GM18909 (cell line): ENCODE measurements at regions not wholly inside any gene's neighbourhood (a gene's known extent, or its start where the extent isn't known, plus 50 kb on each side); places are given as distances from the start of the nearest gene placed in this dataset.

ENCODE experiments used
- ATAC-seq: cut with Tn5 transposase; IDR thresholded peaks from one replicate; pipeline ENCODE4 v1.9.1; 2021; ENCODE audit warnings: mild to moderate bottlenecking; ENCODE audit not compliant: unreplicated experiment, poor library complexity

DNA sequence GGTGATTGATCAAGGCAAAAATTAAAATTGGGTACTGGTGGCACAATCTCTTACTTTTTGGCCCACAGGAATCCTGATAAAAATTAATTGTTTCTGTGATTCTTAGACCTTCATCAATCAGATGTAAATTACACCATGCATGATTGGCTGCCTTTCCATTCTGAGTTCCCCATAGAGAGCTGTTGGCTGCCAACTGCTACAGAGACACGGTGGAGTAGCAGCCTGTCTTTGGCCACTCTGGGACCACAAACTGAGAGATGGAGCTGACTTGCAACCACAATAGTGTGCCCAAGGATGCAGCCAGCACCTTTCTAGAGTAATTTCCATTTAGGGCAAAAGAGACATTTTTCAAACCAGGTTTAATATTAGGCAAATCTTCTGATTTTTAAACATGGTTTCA is 274.3 kb upstream of the MMS22L start:
- no peak for ATAC-seq

DNA sequence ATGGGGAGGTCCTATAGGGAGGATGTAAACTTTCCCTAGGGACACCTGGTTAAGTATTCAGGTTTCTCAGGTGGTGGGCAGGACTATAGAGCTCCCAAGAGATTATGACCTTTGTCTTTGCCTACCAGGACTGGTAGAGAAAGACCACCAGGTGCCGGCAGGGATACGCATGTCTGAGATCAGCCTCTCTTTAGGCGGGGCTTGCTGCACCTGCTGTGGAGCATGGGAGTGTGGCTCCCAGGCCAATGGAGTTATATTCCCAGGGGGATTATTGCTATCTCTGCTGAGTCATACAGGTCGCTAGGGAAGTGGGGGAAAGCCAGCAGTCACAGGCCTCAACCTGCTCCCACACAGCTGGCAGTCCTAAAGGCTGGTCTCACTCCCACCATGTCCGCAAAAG is 280.5 kb upstream of the MMS22L start:
- no peak for ATAC-seq

DNA sequence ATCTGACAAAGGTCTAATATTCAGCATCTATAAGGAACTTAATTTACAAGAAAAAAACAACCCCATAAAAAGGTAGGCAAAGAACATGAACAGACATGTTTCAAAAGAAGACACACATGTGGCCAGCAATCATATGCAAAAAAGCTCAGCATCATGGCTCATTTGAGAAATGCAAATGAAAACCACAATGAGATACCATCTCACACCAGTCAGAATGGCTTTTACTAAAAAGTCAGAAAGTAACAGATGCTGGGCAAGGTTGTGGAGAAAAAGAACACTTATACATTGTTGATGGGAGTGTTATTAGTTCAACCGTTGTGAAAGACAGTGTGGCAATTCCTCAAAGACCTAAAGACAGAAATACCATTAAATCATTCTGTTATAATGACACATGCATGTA is 289.9 kb upstream of the MMS22L start:
- peak; percentile 58 for ATAC-seq

DNA sequence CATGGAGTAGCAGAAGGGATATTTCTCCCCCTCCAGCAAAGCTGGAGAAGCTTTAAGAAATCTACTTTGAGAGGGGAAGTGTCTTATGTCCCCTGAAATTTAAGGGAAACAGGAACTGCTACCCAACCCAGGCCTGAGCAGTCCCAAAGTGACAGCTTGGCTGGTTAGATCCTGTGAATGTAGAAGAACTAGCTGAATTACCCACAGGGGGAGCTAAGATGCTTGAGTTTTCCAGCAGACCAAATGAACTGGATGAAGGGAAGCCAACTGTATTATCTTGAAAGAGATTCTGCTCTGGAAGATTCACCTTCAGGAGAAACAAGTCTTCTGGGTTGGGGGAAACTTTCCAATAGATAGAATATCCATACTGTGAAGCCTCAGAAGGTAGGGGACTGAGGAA is 303.3 kb upstream of the MMS22L start:
- ATAC-seq, result peak; percentile 61

DNA sequence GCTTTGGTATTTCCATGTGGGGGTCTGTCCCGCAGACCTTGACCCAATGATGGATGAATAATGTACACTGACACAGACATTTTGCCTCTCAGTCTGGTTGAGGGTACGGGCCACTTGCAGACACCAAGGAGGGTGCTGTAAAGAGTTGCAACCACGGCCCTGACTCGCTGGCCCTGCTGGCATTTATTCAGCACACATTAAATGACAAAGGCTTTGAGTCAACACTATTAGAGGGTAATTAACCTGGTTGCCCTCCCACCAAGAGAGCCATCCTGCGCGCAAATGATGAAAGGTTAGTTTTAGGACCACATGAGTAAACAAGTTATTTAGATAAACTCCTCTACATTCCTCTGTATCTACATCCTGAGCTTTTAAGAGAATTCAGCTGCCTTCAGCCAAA is 308.9 kb upstream of the MMS22L start:
- ATAC-seq, result no peak

DNA sequence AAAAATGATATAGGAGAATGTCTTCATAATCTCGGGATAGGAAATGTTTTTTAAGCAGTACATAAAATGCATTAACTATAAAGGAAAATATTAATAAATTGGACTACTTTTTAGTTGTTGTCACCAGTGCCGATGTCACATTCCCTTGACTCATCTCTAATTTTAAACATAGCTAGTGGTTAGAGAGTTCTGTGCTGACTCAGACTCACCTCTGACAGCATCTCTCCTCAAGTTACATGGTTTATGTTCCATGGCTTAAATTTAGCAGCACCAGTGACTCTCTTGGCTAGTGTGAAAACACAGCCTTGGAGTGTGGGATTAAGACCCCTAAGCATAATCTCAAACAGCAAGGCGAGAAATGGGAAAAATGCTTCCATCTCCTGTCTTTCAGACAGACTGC is 311.8 kb upstream of the MMS22L start:
- no peak for ATAC-seq

DNA sequence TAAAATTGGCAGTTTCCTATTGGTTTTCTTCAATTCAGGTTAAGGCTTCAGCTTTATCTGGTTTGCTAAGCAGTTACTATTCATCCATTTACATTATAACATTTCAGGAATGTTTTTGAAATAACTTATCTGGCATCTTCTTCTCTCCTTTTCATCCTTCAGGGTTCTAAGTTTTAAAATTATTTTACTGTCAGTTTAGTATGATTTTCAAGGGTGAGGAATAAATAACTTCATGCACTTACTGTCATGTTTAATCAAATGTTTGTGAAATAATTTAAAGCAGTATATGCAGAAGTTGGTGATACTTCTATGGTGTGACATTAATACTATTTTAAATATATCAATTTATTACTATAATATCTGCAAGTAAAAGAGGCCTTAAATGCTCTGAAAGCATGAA is 338.1 kb upstream of the MMS22L start:
- no peak for ATAC-seq

DNA sequence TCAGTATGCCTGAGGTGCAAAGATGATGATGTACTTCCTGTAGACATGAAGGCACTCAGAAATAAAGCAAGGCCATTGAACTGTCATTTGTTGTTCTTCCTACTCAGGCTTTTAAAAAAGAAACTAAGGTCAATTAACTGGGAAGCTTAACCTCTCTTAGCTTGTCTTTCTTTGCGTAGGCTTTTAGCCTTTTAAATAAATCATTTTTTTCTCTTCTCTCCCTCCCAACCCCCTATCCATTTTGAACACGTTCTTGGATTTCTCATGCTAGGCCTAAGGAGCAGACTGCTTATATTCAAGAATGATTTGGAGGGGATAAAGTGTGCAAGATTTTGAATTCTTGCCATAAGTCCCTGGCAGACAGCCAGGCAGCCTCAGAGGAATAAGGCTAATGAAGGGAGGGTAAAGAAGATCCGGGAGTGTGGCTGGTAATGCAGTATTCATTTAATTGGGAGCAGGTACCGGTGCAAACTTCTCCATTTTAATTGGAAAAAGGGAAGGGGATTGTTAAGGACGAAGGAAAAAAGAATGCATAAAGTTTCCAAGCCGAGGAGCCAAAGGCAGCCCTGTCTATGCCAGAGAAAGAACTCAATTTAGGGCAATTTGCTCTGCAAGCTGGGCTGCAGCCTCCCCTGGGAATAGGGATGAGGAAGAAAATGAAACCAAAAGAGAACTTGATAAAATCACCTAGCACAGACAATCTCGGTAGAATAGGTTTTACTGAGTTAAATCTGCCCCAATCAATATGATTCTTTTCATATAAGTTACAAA is 343.8 kb upstream of the MMS22L start:
- ATAC-seq, result no peak

DNA sequence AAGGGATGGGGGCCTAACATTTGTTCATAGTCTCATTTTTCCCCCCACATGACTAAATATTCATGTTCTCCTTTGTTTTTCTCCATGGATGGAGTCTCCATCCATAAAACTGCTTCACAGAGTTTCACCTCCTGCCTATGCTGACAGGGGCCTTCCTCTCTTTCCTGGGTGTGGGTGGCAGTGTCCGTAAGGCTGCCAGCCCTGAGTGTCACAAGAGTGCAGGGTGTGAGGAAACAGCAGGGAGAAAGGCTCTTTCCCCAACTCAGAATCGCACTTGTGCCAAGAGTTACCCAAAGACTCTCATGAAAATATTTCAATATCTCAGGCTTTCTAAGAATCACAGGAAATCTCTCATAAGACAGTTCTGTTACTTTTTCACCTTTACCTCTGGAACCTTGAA is 346.2 kb upstream of the MMS22L start:
- no peak for ATAC-seq

DNA sequence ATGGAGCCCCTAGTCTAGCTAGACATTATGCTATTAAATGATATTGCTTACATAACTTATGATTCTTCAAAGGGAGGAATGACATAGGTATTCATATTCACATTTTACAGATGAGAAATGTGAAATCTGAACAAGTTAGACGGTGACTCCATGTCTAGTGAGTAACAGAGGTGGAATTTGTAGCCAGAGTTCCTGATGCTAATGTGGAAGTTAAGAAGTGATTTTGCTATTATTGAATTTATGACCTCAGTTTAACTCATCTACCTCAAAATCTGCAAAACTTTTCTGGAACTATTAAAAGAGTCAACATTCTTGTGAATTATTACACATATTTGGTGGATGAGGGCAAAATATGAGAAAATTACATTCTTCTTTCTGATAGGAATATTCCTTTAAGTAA is 347.6 kb upstream of the MMS22L start:
- ATAC-seq, result no peak

DNA sequence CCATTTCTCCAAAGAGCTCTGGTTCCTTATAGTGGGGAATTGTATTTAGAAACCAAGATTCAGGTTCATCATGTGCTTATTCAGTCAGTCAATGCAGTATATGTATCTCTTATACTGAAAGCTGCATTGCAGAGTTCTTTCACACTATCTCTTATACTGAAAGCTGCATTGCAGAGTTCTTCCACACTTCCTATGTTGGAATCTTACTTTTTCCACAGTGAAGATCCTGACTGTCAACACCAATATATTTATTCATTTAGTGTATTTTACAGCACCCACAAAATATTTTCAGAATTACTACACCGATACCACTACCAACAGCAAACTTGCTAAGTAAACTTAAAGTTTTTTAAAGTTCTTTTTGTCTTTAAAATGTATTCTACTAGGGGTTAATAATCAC is 349.3 kb upstream of the MMS22L start:
- no peak for ATAC-seq

DNA sequence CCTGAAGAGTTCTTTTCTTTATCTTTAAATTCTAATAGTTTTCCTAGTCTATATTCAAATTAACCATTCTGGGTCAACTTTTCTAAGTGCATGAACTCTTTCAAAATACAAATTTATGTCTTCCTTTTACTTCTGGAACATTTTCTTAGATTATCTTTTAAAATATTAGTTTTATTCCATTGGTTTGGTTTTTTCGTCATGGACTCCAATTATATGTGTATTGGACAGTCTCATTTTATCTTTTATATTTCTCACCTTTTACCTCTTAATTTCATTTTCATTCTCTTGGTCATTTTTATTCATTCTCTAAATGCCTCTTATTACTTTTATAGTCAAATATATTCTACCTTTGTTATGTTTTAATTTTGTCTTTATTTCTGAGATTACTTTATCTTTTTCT is 356.7 kb upstream of the MMS22L start:
- no peak for ATAC-seq

DNA sequence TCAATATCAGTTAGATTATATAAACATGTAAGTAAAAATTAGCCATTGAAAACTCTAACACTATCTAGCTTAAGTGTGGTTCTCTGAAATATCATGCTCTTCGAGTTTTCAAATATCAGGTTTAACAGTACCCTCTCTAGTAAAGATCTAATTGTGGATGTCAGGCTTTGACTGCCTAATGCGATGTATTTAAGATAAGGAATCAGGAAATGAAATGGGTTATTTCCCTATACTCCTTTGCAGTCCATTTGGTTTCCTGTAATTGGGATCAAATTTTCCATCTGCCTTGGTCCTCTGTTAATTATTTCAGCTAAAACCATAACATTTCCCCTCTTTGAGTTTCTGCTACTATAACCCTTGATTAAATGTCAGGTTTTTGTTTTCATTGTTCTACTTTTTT is 361.3 kb upstream of the MMS22L start:
- ATAC-seq, result no peak

DNA sequence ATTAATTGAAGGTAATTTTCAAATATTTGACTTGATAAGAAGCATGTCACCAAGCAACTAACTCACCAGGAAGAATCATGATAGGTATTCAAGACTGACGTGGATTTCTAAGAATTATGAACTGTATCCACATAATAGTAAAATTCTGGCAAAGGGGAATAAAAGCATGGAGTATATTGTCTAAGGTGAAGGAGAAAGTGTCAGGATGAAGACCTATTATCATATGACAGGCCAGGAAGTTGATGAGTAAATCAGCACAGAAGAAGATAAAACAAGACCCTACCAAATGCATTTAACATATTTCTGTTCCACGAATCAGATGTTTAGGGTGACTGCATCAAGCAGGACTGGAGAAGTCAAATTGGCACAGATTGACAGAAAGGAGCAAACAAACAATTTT is 362.7 kb upstream of the MMS22L start:
- ATAC-seq, result no peak

DNA sequence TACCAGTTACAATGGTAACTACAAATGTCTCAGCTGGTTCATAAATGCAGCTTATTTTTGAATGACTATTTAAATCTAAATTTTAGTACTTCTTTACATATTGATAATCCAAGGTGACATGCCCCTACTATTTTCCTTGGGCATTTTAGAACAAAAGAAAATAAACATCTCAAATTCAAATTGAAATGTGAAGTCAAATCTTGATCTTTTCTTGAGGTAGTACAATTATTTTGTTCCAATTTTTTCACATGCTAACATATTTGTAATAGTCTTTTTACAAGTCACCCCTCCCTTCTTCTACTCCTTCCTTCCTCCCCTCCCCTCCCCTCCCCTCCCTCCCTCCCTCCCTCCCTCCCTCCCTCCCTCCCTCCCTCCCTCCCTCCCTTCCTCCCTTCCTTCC is 370.1 kb upstream of the MMS22L start:
- ATAC-seq, result no peak

DNA sequence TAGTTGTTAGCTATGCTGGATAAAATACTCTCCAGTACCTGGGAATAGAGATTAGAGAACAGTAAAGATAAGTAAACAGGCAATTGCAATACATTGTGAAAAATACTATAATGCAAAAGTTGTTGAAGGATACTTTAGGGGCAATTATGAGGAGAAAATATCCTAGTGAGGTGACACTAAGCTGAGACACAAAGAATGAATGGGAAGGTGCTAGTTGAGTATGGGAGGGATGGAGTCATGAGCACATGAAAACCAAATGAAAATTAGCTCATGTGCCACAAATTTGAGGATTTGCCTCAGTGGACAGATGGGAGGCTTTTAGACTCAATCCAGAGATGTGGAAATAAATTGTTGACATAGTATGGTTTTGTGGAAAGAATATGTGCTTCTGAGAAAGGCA is 370.5 kb upstream of the MMS22L start:
- no peak for ATAC-seq

DNA sequence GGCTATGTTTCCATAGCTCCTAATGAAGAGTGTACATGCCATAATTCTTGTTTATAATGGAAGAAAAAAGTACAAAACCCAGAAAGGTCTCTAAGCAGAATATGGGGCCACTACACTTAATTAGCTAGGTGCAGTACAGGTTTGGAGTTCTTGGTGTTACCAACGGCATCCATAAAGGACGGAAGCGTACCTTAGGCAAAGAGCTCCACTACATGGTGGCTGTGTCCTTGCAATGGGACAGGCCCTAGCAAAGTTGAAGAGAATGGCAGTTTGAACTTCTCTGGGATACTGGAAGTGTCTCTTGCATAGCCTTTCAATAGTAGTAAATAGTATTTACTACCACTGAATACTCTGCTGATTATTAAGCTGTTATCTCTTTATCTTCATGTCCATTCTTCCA is 371.7 kb upstream of the MMS22L start:
- no peak for ATAC-seq

DNA sequence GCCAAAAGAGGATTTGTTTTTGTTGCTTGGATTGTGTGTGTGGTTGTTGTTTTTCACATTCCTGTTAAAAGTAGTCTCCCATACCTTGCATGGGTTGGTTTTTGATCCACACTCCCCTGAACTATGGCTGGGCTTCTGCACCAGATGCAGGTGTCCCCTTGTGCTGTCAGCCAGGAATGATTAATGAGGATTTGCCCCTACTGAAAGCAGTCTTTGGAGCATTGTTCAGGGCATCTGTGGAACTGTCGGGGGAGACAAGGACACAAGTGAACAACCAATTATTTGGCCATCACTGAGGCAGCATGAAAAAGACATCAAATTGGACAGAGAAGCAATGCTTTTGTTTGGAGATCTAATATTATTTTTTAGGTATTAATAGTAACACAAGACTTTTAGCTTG is 373.2 kb upstream of the MMS22L start:
- no peak for ATAC-seq

DNA sequence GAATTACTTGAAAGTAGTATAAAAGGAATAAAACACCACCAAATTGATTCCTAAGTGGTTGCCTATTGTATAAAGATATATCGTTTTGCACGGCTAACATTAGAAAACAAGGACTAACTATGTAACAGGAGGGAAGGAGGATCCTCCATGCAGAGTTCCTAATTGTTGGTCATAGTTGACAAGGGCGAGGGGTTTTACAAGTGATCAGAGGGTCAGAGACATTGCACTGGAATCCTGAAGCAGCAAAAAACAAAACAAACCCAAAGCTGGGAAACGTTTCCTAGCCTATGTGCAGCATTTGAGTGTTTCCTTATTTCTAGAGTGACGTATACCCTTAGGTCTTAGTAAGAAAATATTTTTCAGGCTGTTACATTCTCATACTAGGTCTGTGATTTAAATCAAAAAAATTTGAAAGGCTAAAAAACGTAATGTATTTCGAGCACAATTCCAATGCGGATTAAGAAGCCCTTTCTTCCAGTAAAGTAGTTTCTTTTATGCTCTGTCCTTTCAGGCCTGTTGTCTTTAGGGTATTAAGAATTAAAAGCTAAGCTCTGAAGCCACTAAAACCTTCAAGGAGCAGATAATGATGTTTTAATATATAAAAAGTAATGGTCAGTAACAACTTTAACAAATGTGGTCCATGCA is 373.8 kb upstream of the MMS22L start:
- no peak for ATAC-seq

DNA sequence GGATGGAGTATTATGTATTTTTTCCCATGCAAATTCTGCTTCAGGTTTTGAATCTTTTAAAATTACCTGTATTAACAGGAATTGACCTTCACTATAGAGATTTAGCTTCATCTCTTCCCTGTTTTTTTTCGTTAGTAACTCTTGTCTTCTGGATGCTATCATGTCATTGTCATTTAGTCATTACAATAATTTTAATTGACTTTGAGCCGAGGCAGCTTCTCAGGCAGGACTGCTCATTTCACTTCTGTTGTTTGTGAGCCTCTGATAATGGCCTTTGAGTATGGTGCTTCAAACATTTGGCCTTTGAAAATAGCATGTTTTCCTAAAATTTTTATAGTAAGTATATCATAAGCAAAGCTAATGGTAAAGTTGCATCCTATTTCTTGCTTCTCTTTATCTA is 375.1 kb upstream of the MMS22L start:
- ATAC-seq, result no peak

DNA sequence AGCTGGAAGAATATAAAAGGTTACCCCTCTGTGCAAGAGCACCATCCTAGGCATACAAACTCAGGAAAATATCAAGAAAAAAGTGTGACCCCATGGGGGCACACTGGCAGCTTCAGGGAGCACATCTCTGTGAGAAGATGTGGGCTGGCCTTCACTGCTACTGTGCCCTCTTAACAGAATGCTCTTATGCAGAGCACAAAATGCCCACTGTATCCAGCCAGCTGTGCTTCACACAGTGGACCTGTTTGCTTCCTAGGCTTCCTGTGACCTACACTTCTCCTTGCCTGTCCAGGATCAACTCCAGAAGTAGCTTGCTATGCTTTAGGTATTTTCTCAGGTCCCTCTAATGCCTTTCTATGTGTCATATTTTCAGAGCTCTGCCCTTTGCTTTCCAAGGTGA is 380.2 kb upstream of the MMS22L start:
- no peak for ATAC-seq

DNA sequence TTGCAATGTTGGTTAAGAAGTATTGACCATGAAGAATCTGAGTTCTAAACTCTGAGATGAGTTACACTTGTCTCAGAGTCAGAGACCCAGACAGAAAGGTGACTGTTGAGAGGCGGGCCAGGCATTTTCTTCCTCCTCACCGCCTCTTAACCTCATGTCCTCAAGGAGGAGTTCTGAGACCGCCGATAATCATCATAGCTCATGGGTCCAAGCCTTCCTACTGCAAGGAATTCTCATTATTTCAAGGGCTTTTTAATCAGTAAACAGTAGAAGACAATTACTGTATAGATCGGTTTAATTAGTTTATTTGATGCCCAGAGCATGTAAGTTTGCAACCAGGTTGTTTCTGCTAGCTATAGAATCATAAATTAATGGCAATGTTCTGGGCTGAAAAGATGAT is 382.4 kb upstream of the MMS22L start:
- ATAC-seq, result no peak
